HEK293T (cell line): ENCODE measurements at regions not wholly inside any gene's neighbourhood (a gene's known extent, or its start where the extent isn't known, plus 50 kb on each side); places are given as distances from the start of the nearest gene placed in this dataset.

ENCODE experiments used
- BHLHE40 ChIP-seq: fragments of 450-650 bp; IDR thresholded peaks from 2 replicates; pipeline ENCODE4 v1.6.1; 2016; ENCODE audit warnings: mild to moderate bottlenecking, moderate library complexity, borderline replicate concordance
- ELF4 ChIP-seq: fragments of 450-650 bp; IDR thresholded peaks from 2 replicates; pipeline ENCODE4 v1.6.1; 2017; ENCODE audit warnings: antibody characterized with exemption
- FOXA1 ChIP-seq: fragments of 450-650 bp; IDR thresholded peaks from 2 replicates; pipeline ENCODE4 v1.6.1; 2016; ENCODE audit warnings: mild to moderate bottlenecking
- FOXK2 ChIP-seq: fragments of 450-650 bp; IDR thresholded peaks from 2 replicates; pipeline ENCODE4 v1.6.1; 2016; ENCODE audit warnings: mild to moderate bottlenecking
- FOXM1 ChIP-seq: fragments of 450-650 bp; IDR thresholded peaks from 2 replicates; pipeline ENCODE4 v1.6.1; 2017; ENCODE audit warnings: mild to moderate bottlenecking, borderline replicate concordance
- HDGF ChIP-seq: fragments of 450-650 bp; IDR thresholded peaks from 2 replicates; pipeline ENCODE4 v1.6.1; 2017; ENCODE audit warnings: antibody characterized with exemption, borderline replicate concordance
- SP1 ChIP-seq: fragments of 450-650 bp; IDR thresholded peaks from 2 replicates; pipeline ENCODE4 v1.6.1; 2017
- SUZ12 ChIP-seq: fragments of 450-650 bp; IDR thresholded peaks from 2 replicates; pipeline ENCODE4 v1.6.1; 2016; ENCODE audit warnings: mild to moderate bottlenecking
- TARDBP ChIP-seq: fragments of 450-650 bp; IDR thresholded peaks from 2 replicates; pipeline ENCODE4 v1.6.1; 2016
- ZNF384 ChIP-seq: fragments of 450-650 bp; IDR thresholded peaks from 2 replicates; pipeline ENCODE4 v1.6.1; 2016

DNA sequence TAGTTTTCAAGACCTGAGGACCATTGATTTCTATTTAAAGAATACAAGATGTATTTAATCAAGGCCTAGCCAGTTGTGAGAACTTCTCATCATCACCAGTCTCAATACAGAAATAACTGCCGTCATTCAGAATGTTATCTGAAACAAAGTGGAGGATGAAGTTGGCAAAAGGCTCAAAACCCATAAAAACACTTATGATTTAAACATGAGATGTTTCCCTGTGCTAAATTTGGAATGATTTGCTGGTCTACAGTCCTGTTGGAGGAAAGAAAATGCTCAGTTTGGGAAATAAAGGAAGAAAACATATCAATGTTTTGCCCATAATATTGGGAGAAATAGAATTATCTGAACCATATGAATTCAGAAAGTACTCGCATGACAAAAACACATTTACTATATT, 192.2 kb downstream of the ADGRA3 start:
- no peak for TF ChIP-seq SUZ12
- TF ChIP-seq FOXK2 = no peak
- no peak for TF ChIP-seq FOXM1
- TF ChIP-seq BHLHE40 = no peak
- no peak for TF ChIP-seq HDGF
- no peak for TF ChIP-seq FOXA1
- TF ChIP-seq ZNF384 = no peak
- no peak for TF ChIP-seq ELF4
- TF ChIP-seq SP1 = no peak
- TF ChIP-seq TARDBP = no peak
